HG02884 (cell line): ENCODE measurements at regions not wholly inside any gene's neighbourhood (a gene's known extent, or its start where the extent isn't known, plus 50 kb on each side); places are given as distances from the start of the nearest gene placed in this dataset.

Experiments
- ATAC-seq: cut with Tn5 transposase; IDR thresholded peaks from one replicate; pipeline ENCODE4 v1.9.1; 2021; ENCODE audit warnings: mild to moderate bottlenecking, moderate library complexity; ENCODE audit not compliant: unreplicated experiment

- ATAC-seq: no peak
Measured at GRCh38 chr14:22513066-22513812, 75.8 kb downstream of the DAD1 start.

- no peak for ATAC-seq
Measured at GRCh38 chr14:22512106-22512814, 76.8 kb downstream of the DAD1 start.

- ATAC-seq: no peak
Measured at GRCh38 chr14:22510527-22511110, 78.4 kb downstream of the DAD1 start.

- ATAC-seq: no peak
Measured at GRCh38 chr14:22509751-22510300, 79.2 kb downstream of the DAD1 start.

GRCh38 chr14:22509036-22509709, 79.9 kb downstream of the DAD1 start:
- ATAC-seq: no peak

- ATAC-seq: no peak
Measured at GRCh38 chr14:22508662-22509035, 80.4 kb downstream of the DAD1 start.

- no peak for ATAC-seq
Measured at GRCh38 chr14:22508150-22508457, 80.9 kb downstream of the DAD1 start.

GRCh38 chr14:22506778-22507351, 82.2 kb downstream of the DAD1 start:
- no peak for ATAC-seq

GRCh38 chr14:22506378-22506710, 82.7 kb downstream of the DAD1 start:
- no peak for ATAC-seq

GRCh38 chr14:22505697-22506377, 83.2 kb downstream of the DAD1 start:
- peak; percentile 40 for ATAC-seq

- no peak for ATAC-seq
Measured at GRCh38 chr14:22505309-22505696, 83.7 kb downstream of the DAD1 start.

- no peak for ATAC-seq
Measured at GRCh38 chr14:22502551-22502950, 86.5 kb downstream of the DAD1 start.

- ATAC-seq: no peak
Measured at GRCh38 chr14:22502007-22502406, 87.0 kb downstream of the DAD1 start.

GRCh38 chr14:22500954-22501726, 87.9 kb downstream of the DAD1 start:
- no peak for ATAC-seq

- no peak for ATAC-seq
Measured at GRCh38 chr14:22500525-22500924, 88.5 kb downstream of the DAD1 start.

- no peak for ATAC-seq
Measured at GRCh38 chr14:22497671-22498093, 91.3 kb downstream of the DAD1 start.

GRCh38 chr14:22497144-22497423, 91.9 kb downstream of the DAD1 start:
- no peak for ATAC-seq

- no peak for ATAC-seq
Measured at GRCh38 chr14:22494486-22495135, 94.4 kb downstream of the DAD1 start.

- ATAC-seq: no peak
Measured at GRCh38 chr14:22493753-22494152, 95.3 kb downstream of the DAD1 start.
